Glutamatergic neuron (in vitro differentiated cells): ENCODE measurements at regions not wholly inside any gene's neighbourhood (a gene's known extent, or its start where the extent isn't known, plus 50 kb on each side); places are given as distances from the start of the nearest gene placed in this dataset.

Experiments
- DNase-seq: peaks from one replicate; pipeline ENCODE4 v3.0.0; 2022
- H3K27ac Mint-ChIP-seq: one replicate; pipeline ENCODE4 v1.8.0; 2020; ENCODE audit warnings: mild to moderate bottlenecking, mixed read lengths, inconsistent platforms; ENCODE audit not compliant: unreplicated experiment
- H3K27me3 Mint-ChIP-seq: one replicate; pipeline ENCODE4 v1.8.0; 2020; ENCODE audit warnings: mild to moderate bottlenecking, moderate library complexity, mixed read lengths, inconsistent platforms; ENCODE audit not compliant: unreplicated experiment
- H3K36me3 Mint-ChIP-seq: one replicate; pipeline ENCODE4 v1.8.0; 2020; ENCODE audit warnings: mild to moderate bottlenecking, mixed read lengths, inconsistent platforms; ENCODE audit not compliant: unreplicated experiment
- H3K4me1 Mint-ChIP-seq: one replicate; pipeline ENCODE4 v1.8.0; 2020; ENCODE audit warnings: mild to moderate bottlenecking, low read depth, mixed read lengths, inconsistent platforms; ENCODE audit not compliant: unreplicated experiment
- H3K4me3 Mint-ChIP-seq: one replicate; pipeline ENCODE4 v1.8.0; 2020; ENCODE audit warnings: mild to moderate bottlenecking, mixed read lengths, inconsistent platforms; ENCODE audit not compliant: unreplicated experiment
- H3K9me3 Mint-ChIP-seq: one replicate; pipeline ENCODE4 v1.8.0; 2020; ENCODE audit warnings: mild to moderate bottlenecking, moderate library complexity, mixed read lengths, inconsistent platforms; ENCODE audit not compliant: unreplicated experiment
- TF ChIP-seq, protein P1 (sequence below): fragments of 200-600 bp; sonication (generic); IDR thresholded peaks from one replicate; pipeline ENCODE4 v1.5.0; 2021; ENCODE audit not compliant: partially characterized antibody, unreplicated experiment

DNA sequence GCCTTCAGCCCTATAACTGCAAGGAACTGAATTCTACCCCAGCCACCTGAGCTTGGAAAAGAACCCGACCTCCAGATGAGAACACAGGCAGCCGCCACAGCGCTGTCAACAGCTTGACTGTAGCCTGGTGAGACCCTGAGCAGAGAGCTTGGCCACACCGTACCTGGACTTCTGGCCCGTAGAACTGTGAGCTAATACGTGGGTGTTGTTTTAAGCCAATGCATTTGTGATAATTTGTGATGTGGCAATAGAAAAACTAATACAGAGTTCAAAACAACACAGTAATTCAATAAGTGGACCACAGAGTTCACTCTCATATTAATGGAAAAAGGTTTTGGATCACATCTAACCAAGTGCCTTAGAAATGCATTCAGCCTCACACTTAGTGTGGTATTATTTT lies 96.6 kb upstream of the TBL1X start:
- no peak for DNase-seq
- Mint-ChIP-seq H3K4me1 (no peaks in the 10 kb centered on the region), H3K36me3 (no peaks in the 10 kb centered on the region), H3K4me3 (no peak overlapping the region), H3K27ac (no peak overlapping the region), H3K9me3 (no peaks in the 10 kb centered on the region), H3K27me3 (no peaks in the 10 kb centered on the region)
- TF ChIP-seq, protein P1, sequence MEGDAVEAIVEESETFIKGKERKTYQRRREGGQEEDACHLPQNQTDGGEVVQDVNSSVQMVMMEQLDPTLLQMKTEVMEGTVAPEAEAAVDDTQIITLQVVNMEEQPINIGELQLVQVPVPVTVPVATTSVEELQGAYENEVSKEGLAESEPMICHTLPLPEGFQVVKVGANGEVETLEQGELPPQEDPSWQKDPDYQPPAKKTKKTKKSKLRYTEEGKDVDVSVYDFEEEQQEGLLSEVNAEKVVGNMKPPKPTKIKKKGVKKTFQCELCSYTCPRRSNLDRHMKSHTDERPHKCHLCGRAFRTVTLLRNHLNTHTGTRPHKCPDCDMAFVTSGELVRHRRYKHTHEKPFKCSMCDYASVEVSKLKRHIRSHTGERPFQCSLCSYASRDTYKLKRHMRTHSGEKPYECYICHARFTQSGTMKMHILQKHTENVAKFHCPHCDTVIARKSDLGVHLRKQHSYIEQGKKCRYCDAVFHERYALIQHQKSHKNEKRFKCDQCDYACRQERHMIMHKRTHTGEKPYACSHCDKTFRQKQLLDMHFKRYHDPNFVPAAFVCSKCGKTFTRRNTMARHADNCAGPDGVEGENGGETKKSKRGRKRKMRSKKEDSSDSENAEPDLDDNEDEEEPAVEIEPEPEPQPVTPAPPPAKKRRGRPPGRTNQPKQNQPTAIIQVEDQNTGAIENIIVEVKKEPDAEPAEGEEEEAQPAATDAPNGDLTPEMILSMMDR: no peak

DNA sequence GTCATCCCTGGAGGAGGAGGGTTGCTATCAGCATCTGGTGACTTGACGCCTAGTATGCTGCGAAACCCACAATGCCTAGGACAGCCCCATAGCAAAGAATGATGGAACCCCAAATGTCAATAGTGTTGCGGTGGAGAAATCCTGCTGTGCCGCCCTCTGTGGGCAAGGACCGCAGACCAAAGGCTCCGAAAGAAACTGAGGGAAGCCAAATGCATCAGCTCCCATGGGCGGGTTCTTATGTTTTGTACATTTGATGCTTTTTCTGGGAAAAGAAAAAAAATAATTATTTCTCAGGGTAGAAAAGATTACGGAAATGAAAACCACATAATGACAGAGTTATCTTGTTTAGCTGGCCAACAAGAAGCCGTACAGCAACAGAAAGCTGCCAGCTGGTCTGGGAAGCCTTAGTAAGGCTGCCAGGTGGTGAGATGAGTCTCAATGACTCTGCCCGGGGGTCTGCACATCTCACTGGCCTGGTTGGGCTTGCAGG lies 95.0 kb upstream of the TBL1X start:
- TF ChIP-seq, protein P1: no peak
- Mint-ChIP-seq H3K9me3 (no peaks in the 10 kb centered on the region), H3K27me3 (no peaks in the 10 kb centered on the region), H3K36me3 (no peaks in the 10 kb centered on the region), H3K4me3 (no peak overlapping the region), H3K27ac (no peak overlapping the region), H3K4me1 (no peaks in the 10 kb centered on the region)
- no peak for DNase-seq

DNA sequence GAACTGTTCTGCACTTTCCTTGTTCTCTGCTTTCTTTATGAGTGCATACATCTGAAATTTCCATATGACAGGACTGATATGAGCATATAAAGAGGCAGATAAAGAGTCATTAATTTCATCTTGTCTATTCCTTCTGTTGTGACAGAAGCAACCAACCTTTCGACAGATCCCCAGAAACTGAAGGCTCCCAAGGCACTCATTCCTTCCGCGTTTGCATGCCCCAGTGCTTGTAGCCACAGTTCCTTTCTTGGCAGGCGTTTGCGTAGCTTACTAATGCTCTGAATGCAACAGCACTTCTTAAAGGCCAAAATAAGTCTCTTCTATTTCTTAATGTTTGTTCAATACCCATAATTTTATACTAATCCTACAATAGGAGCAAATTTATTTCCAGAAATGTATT lies 94.0 kb upstream of the TBL1X start:
- DNase-seq: no peak
- H3K4me1 Mint-ChIP-seq: no peaks in the 10 kb centered on the region
- no peaks in the 10 kb centered on the region for H3K36me3 Mint-ChIP-seq
- H3K27me3 Mint-ChIP-seq: no peaks in the 10 kb centered on the region
- no peak overlapping the region for H3K27ac Mint-ChIP-seq
- no peaks in the 10 kb centered on the region for H3K9me3 Mint-ChIP-seq
- TF ChIP-seq, protein P1: no peak
- H3K4me3 Mint-ChIP-seq: no peak overlapping the region

DNA sequence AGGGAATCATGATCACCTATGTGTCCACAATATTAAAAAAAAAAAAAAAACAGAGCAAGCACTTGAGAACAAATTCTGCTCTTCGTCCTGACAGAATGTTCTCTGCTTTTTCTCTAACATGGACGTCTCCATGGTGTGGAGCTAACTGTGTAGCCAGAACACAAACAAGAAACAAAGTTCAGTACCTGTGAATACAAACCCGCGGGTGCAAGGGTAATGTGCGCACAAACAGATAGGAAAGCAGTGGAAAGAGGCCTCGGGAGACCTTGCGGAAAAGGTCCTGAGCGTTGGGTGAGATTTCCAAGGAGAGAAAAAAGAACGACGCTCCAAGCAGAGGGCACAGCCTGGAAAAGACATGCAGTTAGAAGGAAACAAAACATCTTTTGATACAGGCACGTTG lies 92.0 kb upstream of the TBL1X start:
- Mint-ChIP-seq H3K27me3 (no peaks in the 10 kb centered on the region), H3K9me3 (peaks cover under 1% of the 10 kb centered on the region), H3K36me3 (no peaks in the 10 kb centered on the region), H3K4me1 (no peaks in the 10 kb centered on the region), H3K27ac (no peak overlapping the region), H3K4me3 (no peak overlapping the region)
- TF ChIP-seq, protein P1: no peak
- DNase-seq: no peak

DNA sequence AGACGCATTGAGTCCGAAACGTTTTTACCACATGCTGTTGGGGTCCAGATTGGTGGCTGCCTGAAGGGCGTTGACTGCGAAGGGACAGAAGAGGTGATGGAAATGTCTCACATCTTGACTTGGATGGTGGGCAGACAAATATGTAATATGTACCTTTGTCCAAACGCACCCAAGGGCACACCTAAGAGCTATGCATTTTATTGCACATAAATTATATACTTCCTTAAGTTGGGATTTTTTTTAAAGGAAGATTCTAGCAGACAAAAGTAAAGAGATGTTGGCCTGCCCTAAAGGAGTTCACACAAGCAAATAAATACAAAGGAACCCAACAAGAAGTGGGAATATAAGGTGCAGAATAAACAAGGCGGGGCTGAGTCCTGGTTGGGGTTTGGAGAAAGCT lies 91.1 kb upstream of the TBL1X start:
- H3K36me3 Mint-ChIP-seq: no peaks in the 10 kb centered on the region
- H3K4me1 Mint-ChIP-seq: no peaks in the 10 kb centered on the region
- no peak for DNase-seq
- peaks cover 2% of the 10 kb centered on the region for H3K9me3 Mint-ChIP-seq
- TF ChIP-seq, protein P1: no peak
- no peak overlapping the region for H3K4me3 Mint-ChIP-seq
- H3K27me3 Mint-ChIP-seq: no peaks in the 10 kb centered on the region
- no peak overlapping the region for H3K27ac Mint-ChIP-seq
